ENCODE measurements at regions not wholly inside any gene's neighbourhood (a gene's known extent, or its start where the extent isn't known, plus 50 kb on each side); places are given as distances from the start of the nearest gene placed in this dataset.

- no peak for TF ChIP-seq GATA2 (IDR thresholded peaks at IDR 0.05; ENCODE audit: low read depth, low read length)
- no peak for TF ChIP-seq GATA3 (IDR thresholded peaks at IDR 0.05; ENCODE audit: low read depth, low read length)
Measured at GRCh38 chr5:71872311-71872864, 153.3 kb downstream of the CARTPT start.

GRCh38 chr5:71873191-71873591, 154.1 kb downstream of the CARTPT start:
- no peak for TF ChIP-seq GATA2 (IDR thresholded peaks at IDR 0.05; ENCODE audit: low read depth, low read length)
- no peak for TF ChIP-seq GATA3 (IDR thresholded peaks at IDR 0.05; ENCODE audit: low read depth, low read length)

GRCh38 chr5:71874521-71874920, 155.4 kb downstream of the CARTPT start:
- TF ChIP-seq GATA2 (IDR thresholded peaks at IDR 0.05; ENCODE audit: low read depth, low read length): no peak
- TF ChIP-seq GATA3 (IDR thresholded peaks at IDR 0.05; ENCODE audit: low read depth, low read length): no peak

- TF ChIP-seq GATA3 (IDR thresholded peaks at IDR 0.05; ENCODE audit: low read depth, low read length) (no peak), GATA2 (IDR thresholded peaks at IDR 0.05; ENCODE audit: low read depth, low read length) (no peak)
Measured at GRCh38 chr5:71877511-71877910, 158.4 kb downstream of the CARTPT start.

GRCh38 chr5:71880536-71880935, 161.5 kb downstream of the CARTPT start:
- TF ChIP-seq GATA2 (IDR thresholded peaks at IDR 0.05; ENCODE audit: low read depth, low read length) (no peak), GATA3 (IDR thresholded peaks at IDR 0.05; ENCODE audit: low read depth, low read length) (no peak)

DNA sequence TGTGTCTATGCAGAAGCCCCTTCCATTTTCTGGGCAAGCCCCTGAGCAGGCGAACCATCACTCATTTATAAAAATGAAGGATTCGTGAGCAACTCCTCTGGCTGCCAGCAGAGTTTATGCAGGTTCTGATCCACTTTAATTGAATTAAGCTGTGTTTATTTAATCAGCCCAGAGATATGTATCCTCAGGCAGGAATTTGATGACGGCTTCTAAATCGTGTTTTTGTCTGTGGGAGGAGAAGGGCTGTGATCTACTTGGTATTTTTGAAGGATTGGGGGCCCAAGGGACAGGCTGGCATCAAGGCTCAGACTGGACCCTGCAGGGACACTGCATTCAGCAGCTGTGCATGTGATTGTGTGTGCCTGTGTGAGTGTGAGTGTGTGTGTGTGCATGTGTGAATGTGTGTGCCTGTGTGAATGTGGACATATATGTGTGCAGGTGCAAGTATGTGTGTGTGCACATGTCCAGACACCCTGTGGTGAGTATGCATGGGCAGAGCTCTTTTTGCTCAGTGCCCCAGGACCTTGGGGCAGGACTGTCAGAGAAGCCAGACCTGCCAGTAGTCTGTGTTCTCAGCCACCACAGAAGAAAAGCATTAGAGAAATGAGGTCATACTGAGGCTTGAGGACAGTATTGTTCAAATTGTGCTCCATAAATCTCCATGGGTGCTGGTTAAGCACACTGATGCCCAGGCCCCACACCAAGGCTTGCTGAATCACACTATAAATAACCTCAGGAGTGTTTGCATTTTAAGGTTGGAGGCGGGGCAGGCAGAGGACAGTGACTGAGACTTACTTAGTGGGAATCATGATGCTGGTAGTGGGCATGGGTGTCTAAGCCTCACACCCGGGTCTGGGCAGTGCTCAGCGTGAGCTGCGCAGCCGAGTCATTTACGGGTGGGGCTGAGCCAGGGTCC, 164.0 kb downstream of the CARTPT start:
- no peak for TF ChIP-seq GATA3 (IDR thresholded peaks at IDR 0.05; ENCODE audit: low read depth, low read length)
- TF ChIP-seq GATA2 (IDR thresholded peaks at IDR 0.05; ENCODE audit: low read depth, low read length): 0 out of 2 replicates have a peak, but pooled peaks have one; percentile 13

DNA sequence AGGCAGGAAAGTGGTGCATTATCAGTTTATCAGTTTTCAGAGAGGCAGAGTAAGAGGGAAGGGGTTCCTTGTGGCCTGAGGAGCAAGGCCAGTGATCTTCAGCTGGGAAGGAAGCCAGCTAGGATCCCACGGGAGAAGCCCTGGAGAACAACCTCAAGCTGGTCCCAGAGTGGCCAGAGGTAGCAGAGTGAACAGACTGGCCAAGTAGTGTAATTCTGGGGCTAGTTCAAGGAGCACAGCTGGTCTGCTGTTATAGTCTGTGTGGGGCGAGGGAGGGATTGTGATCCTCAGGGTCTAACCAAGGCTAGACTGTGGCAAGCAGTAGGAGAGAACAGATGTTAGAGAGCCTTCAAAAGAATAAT, 164.6 kb downstream of the CARTPT start:
- TF ChIP-seq GATA2 (IDR thresholded peaks at IDR 0.05; ENCODE audit: low read depth, low read length) (no peak), GATA3 (IDR thresholded peaks at IDR 0.05; ENCODE audit: low read depth, low read length) (no peak)

DNA sequence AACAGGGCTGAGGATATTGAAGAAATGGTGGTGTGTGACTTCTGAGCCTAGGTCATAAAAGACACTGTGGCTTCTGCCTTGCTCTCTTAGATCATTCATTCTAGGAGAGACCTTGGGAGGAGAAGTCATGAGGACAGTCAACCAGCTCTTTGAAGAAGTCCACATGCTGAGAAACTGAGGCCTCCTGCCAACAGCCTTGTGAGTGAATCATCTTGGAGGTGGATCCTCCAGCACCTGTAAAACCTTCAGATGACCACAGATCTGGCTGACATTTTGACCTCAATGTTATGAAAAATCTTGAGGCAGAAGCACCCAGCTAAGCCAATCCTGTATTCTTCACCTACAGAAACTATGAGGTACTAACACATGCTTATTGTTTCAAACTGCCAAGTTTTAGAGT, 165.9 kb downstream of the CARTPT start:
- TF ChIP-seq GATA2 (IDR thresholded peaks at IDR 0.05; ENCODE audit: low read depth, low read length) (no peak), GATA3 (IDR thresholded peaks at IDR 0.05; ENCODE audit: low read depth, low read length) (no peak)

GRCh38 chr5:71886406-71886805, 167.3 kb downstream of the CARTPT start:
- TF ChIP-seq GATA3 (IDR thresholded peaks at IDR 0.05; ENCODE audit: low read depth, low read length) (no peak), GATA2 (IDR thresholded peaks at IDR 0.05; ENCODE audit: low read depth, low read length) (no peak)

DNA sequence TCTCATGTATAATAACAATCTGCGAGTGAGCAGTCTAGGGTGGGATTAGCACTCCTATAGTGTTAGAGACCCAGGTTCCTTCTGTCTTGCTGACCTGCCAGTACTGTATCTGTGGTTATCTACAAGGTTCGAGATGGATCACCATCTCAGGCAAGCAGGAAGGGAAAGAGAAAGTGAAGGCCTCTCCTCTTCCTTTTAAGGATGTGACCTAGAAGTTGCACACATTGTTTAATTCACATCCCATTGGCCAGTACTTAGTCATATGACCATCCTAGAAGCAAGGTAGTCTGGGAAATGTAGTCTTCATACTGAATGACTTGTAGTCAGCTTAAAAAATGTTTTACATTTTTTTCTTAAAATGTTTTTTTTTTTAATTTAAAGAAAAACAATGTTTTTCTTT, 168.6 kb downstream of the CARTPT start:
- no peak for TF ChIP-seq GATA2 (IDR thresholded peaks at IDR 0.05; ENCODE audit: low read depth, low read length)
- TF ChIP-seq GATA3 (IDR thresholded peaks at IDR 0.05; ENCODE audit: low read depth, low read length): no peak

DNA sequence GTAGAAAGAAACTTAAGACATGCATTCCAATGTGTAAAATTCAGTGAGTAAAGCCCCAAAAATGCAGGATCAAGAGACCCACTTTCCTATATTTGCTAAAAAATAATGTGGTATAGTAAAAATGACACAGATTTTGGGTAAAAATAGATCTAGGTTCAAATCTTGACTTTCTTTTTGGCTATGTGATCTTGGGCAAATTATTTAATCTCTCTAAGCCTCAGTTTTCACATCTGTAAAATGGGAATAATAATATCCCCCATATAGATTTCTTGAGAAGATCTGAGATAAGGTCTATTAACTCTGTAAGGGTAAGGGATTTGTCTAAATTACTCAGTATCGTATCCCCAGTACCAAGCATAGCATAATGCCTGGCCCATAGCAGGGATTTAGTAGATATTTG, 172.3 kb downstream of the CARTPT start:
- no peak for TF ChIP-seq GATA2 (IDR thresholded peaks at IDR 0.05; ENCODE audit: low read depth, low read length)
- TF ChIP-seq GATA3 (IDR thresholded peaks at IDR 0.05; ENCODE audit: low read depth, low read length): no peak

DNA sequence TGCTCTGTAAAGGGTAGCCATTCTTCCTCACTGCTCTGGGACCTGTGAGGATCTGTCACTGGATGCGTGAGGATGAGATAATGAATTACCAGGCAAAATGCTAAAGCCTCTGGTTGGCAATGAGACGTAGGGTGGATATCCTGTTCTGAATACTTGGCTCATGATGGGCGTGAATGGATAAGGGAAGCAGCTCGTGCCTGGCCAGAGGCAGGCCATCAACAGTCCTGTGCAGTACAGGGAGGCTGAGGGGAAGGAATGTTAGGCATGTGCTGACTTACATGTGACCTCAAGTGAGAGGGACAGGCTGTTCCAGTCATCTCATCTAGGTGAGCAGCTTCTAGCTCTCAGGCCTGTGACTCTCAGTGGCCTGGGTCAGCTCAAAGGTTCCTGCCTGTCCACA, 172.8 kb downstream of the CARTPT start:
- no peak for TF ChIP-seq GATA2 (IDR thresholded peaks at IDR 0.05; ENCODE audit: low read depth, low read length)
- TF ChIP-seq GATA3 (IDR thresholded peaks at IDR 0.05; ENCODE audit: low read depth, low read length): no peak

DNA sequence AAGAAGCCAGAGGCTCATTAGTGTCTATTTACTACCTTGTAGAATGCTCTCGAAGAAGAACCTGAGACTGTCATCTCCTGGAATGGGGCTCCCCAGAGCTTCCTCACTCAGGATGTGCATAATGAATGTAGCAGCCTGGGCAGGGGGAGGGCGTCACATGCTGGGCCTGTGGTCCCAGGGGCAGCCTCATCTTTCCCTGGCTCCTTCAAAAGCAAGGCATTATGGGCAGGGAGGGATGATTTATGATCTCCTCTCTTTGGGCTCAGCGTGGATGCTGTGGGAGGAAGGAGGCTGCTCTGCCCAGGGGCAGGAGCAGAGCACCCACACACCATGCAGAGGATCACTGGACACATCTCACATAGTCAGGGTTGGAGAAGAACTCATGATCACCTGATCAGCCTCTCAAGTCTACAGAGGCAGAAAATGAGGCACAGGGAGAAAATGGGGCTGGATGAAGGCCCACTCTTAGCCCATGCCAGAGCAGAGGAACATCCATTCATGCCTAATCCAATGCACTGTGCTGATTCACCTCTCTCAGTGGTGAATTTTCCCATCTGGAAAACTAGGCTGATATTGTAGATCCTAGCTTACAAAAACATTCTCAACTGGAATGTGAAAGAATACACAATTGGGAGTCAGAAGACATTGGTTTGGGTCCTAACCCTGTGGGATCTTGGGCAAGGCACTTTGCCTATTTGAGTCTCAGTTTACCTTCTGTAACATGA, 173.7 kb downstream of the CARTPT start:
- no peak for TF ChIP-seq GATA2 (IDR thresholded peaks at IDR 0.05; ENCODE audit: low read depth, low read length)
- no peak for TF ChIP-seq GATA3 (IDR thresholded peaks at IDR 0.05; ENCODE audit: low read depth, low read length)

GRCh38 chr5:71893451-71893850, 174.4 kb downstream of the CARTPT start:
- no peak for TF ChIP-seq GATA2 (IDR thresholded peaks at IDR 0.05; ENCODE audit: low read depth, low read length)
- no peak for TF ChIP-seq GATA3 (IDR thresholded peaks at IDR 0.05; ENCODE audit: low read depth, low read length)

All from SH-SY5Y (cell line).